Hepatocyte (in vitro differentiated cells): ENCODE measurements at regions not wholly inside any gene's neighbourhood (a gene's known extent, or its start where the extent isn't known, plus 50 kb on each side); places are given as distances from the start of the nearest gene placed in this dataset.

Experiments
- DNase-seq: peaks from one replicate; pipeline ENCODE4 v3.0.0-alpha.2; 2016; ENCODE audit warnings: low spot score
- H2AFZ ChIP-seq: fragments of 200-600 bp; sonication (generic); 2 replicates; pipeline ENCODE4 v1.6.0; 2016; ENCODE audit warnings: antibody characterized with exemption, mild to moderate bottlenecking
- H3K27ac ChIP-seq: fragments of 200-600 bp; sonication (generic); 2 replicates; pipeline ENCODE4 v1.5.1; 2016; ENCODE audit warnings: mild to moderate bottlenecking
- H3K27me3 ChIP-seq: fragments of 200-600 bp; sonication (generic); 2 replicates; pipeline ENCODE4 v1.6.1; 2016
- H3K36me3 ChIP-seq: fragments of 200-600 bp; sonication (generic); replicated peaks from 2 replicates; pipeline ENCODE4 v1.5.1; 2016; ENCODE audit warnings: low read depth; ENCODE audit not compliant: insufficient read depth
- H3K4me1 ChIP-seq: fragments of 200-600 bp; sonication (generic); 2 replicates; pipeline ENCODE4 v1.5.1; 2016; ENCODE audit warnings: mild to moderate bottlenecking, moderate library complexity; ENCODE audit not compliant: insufficient read depth
- H3K4me2 ChIP-seq: fragments of 200-600 bp; sonication (generic); 2 replicates; pipeline ENCODE4 v1.6.0; 2016
- H3K4me3 ChIP-seq: fragments of 200-600 bp; sonication (generic); 2 replicates; pipeline ENCODE4 v1.5.1; 2016; ENCODE audit warnings: mild to moderate bottlenecking
- H3K79me2 ChIP-seq: fragments of 200-600 bp; sonication (generic); 2 replicates; pipeline ENCODE4 v1.6.0; 2017; ENCODE audit warnings: mild to moderate bottlenecking
- H3K9me2 ChIP-seq: fragments of 200-600 bp; sonication (generic); replicated peaks from 2 replicates; pipeline ENCODE4 v1.6.0; 2017; ENCODE audit warnings: mild to moderate bottlenecking; ENCODE audit not compliant: insufficient read depth
- H3K9me3 ChIP-seq: fragments of 200-600 bp; sonication (generic); 2 replicates; pipeline ENCODE4 v1.5.1; 2016; ENCODE audit warnings: low read depth, mild to moderate bottlenecking
- H4K20me1 ChIP-seq: fragments of 200-600 bp; sonication (generic); 2 replicates; pipeline ENCODE4 v1.6.0; 2016; ENCODE audit warnings: mild to moderate bottlenecking; ENCODE audit not compliant: insufficient read depth, poor library complexity, severe bottlenecking
- EZH2 ChIP-seq: fragments of 200-600 bp; sonication (generic); IDR thresholded peaks from 2 replicates; pipeline ENCODE4 v1.6.1; 2016; ENCODE audit warnings: antibody characterized with exemption, mild to moderate bottlenecking, borderline replicate concordance
- EZH2phosphoT487 ChIP-seq: fragments of 200-600 bp; sonication (generic); IDR thresholded peaks from one replicate; pipeline ENCODE4 v1.6.1; 2018; ENCODE audit warnings: antibody characterized with exemption, mild to moderate bottlenecking, low read depth, moderate library complexity; ENCODE audit not compliant: unreplicated experiment, severe bottlenecking
- WGBS: methylation state at CpG from one replicate; pipeline ENCODE4 v1.1.6; 2016; ENCODE audit warnings: low lambda C conversion rate; ENCODE audit errors: missing lambda C conversion rate; 5-methylcytosine and 5-hydroxymethylcytosine counted together
- TF ChIP-seq, protein P1 (sequence below): fragments of 200-600 bp; sonication (generic); IDR thresholded peaks from 2 replicates; pipeline ENCODE4 v1.5.1; 2016; ENCODE audit warnings: antibody characterized with exemption, mild to moderate bottlenecking; ENCODE audit not compliant: poor library complexity

DNA sequence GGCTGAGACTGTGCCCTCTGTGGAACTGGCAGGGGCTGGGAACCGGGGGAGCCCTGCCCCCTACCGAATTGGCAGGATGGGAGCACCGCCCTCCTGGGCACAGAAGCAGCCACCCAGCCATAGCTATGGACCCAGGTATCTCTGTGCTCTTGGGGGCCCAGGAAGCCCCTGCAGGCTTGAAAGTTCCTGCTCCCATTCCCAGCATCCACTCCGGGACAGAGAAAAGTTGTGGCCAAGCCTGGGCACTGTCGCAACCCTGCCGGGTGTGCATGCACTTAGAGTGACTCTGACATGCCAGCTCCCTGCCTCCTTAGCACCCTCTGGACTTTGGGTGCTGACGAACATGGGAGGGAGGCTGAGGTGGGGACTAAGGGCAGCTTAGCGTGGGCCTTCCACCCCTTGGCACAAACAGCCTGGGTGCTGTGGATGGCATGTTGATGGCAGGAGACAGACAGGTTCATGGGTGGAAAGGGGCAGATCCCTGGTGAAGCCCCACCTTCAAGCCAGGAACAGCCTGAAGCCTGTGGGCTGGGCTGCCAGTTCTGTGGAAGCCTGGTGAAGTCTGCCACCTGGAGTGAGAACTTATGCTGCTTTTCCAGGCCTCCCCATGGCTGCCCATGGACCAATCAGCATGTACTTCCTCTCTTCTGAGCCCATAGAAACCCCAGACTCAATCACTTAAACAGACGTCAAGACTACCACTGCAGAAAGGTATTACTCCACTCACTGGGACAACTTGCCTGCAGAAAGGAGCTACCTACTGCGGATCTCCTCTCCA lies 279.0 kb downstream of the ATXN7L3B start:
- H3K79me2 ChIP-seq = no peaks in the 10 kb centered on the region
- H3K36me3 ChIP-seq = no peaks in the 10 kb centered on the region
- H4K20me1 ChIP-seq = no peaks in the 10 kb centered on the region
- H2AFZ ChIP-seq = no peak overlapping the region
- no peaks in the 10 kb centered on the region for H3K9me3 ChIP-seq
- no peak overlapping the region for H3K27ac ChIP-seq
- DNase-seq = no peak
- WGBS = 92% methylated on average over 10 of the region's 10 CpGs
- H3K4me2 ChIP-seq = no peak overlapping the region
- H3K4me1 ChIP-seq = no peaks in the 10 kb centered on the region
- TF ChIP-seq EZH2phosphoT487 (no peak), EZH2 (no peak)
- TF ChIP-seq, protein P1, sequence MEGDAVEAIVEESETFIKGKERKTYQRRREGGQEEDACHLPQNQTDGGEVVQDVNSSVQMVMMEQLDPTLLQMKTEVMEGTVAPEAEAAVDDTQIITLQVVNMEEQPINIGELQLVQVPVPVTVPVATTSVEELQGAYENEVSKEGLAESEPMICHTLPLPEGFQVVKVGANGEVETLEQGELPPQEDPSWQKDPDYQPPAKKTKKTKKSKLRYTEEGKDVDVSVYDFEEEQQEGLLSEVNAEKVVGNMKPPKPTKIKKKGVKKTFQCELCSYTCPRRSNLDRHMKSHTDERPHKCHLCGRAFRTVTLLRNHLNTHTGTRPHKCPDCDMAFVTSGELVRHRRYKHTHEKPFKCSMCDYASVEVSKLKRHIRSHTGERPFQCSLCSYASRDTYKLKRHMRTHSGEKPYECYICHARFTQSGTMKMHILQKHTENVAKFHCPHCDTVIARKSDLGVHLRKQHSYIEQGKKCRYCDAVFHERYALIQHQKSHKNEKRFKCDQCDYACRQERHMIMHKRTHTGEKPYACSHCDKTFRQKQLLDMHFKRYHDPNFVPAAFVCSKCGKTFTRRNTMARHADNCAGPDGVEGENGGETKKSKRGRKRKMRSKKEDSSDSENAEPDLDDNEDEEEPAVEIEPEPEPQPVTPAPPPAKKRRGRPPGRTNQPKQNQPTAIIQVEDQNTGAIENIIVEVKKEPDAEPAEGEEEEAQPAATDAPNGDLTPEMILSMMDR = no peak
- H3K9me2 ChIP-seq = no peaks in the 10 kb centered on the region
- H3K4me3 ChIP-seq = no peak overlapping the region
- H3K27me3 ChIP-seq = no peaks in the 10 kb centered on the region

DNA sequence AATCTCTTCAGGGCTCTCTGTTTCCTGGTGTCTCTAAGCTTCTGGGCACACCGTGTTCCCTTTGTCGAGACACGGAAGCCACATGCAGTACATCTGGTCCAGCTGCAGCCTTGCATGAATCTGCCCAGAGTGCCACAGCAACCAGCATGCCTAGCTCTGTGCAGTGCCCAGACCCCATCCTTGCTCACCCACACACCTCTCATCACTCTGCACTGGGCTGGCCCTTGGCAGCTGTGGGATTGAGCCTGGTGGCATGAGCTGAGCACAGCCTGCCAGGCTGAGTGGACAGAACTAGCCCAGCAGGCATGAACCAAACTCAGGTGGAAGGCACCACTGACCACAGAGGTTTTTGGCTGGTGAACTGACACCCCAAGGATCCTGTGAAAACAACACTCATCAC lies 279.9 kb downstream of the ATXN7L3B start:
- no peaks in the 10 kb centered on the region for H3K9me2 ChIP-seq
- no peaks in the 10 kb centered on the region for H3K36me3 ChIP-seq
- no peak for DNase-seq
- H3K27me3 ChIP-seq = no peaks in the 10 kb centered on the region
- TF ChIP-seq EZH2 (no peak), EZH2phosphoT487 (no peak)
- WGBS = 98% methylated on average over 3 of the region's 3 CpGs
- H4K20me1 ChIP-seq = no peaks in the 10 kb centered on the region
- H3K9me3 ChIP-seq = no peaks in the 10 kb centered on the region
- H3K4me1 ChIP-seq = no peaks in the 10 kb centered on the region
- H3K4me2 ChIP-seq = no peak overlapping the region
- no peak overlapping the region for H2AFZ ChIP-seq
- no peak overlapping the region for H3K4me3 ChIP-seq
- no peaks in the 10 kb centered on the region for H3K79me2 ChIP-seq
- no peak overlapping the region for H3K27ac ChIP-seq

DNA sequence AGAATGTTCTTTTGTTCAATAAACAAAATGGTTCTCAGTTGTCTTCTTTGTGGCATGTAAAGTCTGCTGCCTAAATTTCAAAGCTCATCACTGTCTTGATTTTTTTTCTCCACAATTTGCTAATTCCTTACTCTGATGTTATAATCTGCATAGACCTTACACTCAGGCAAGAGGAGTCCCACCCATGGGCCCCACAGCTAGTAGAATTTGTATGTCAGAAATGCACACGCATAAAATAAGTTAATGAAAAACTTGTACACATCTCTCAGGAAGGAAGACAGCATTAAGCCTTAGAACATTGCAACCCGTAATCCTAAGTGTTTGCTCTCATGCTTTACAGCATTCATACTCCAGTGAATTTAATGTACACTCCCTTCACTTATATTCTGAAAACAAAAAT lies 280.8 kb downstream of the ATXN7L3B start:
- H3K27me3 ChIP-seq = no peaks in the 10 kb centered on the region
- no peak for DNase-seq
- 59% methylated on average over 2 of the region's 2 CpGs for WGBS

DNA sequence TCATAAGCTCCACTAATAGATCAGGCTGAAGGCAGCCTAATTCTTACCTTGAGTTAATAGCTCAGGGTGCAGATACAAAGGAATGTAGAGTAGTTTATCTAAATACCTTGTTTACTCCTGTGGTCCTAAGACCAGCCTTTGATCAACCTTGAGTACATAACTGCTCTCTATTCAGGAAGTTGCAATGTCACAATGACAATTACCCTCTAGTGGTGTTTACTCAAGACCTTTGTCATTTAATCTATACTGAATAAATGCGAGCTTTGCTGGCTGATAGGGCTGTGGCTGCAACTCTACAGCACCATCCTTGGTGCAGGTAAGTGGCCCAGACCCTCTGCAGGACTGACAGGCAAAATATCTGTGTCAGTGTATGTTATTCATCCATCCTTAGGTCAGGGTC lies 282.7 kb downstream of the ATXN7L3B start:
- Histone ChIP-seq H3K4me3 (no peak overlapping the region), H3K36me3 (no peaks in the 10 kb centered on the region), H3K9me2 (no peaks in the 10 kb centered on the region), H3K4me1 (no peaks in the 10 kb centered on the region), H3K27me3 (no peaks in the 10 kb centered on the region), H3K4me2 (no peak overlapping the region), H3K27ac (no peak overlapping the region), H4K20me1 (no peaks in the 10 kb centered on the region), H2AFZ (no peak overlapping the region), H3K9me3 (no peaks in the 10 kb centered on the region), H3K79me2 (no peaks in the 10 kb centered on the region)
- TF ChIP-seq, protein P1 = no peak
- no peak for DNase-seq
- 80% methylated on average over 1 of the region's 1 CpG for WGBS

More for the DNA sequence above, 280.8 kb downstream of the ATXN7L3B start:
- H3K4me2 ChIP-seq = no peak overlapping the region
- no peaks in the 10 kb centered on the region for H4K20me1 ChIP-seq
- TF ChIP-seq, protein P1 = no peak
- TF ChIP-seq EZH2phosphoT487 (no peak), EZH2 (no peak)
- H3K27ac ChIP-seq = no peak overlapping the region
- H2AFZ ChIP-seq = no peak overlapping the region
- H3K9me3 ChIP-seq = no peaks in the 10 kb centered on the region
- no peaks in the 10 kb centered on the region for H3K36me3 ChIP-seq
- no peak overlapping the region for H3K4me3 ChIP-seq
- no peaks in the 10 kb centered on the region for H3K9me2 ChIP-seq
- H3K4me1 ChIP-seq = no peaks in the 10 kb centered on the region
- H3K79me2 ChIP-seq = no peaks in the 10 kb centered on the region
